NCI-H526 (cell line): ENCODE measurements at regions not wholly inside any gene's neighbourhood (a gene's known extent, or its start where the extent isn't known, plus 50 kb on each side); places are given as distances from the start of the nearest gene placed in this dataset.
A peak's percentile ranks its signal among the peaks of the same experiment; 100 is the strongest.

Source experiments
- DNase-seq, 2 experiments: peaks; one replicate each; lab custom pipeline; 2025; lab: John Stamatoyannopoulos, UW

- DNase-seq, result peak; percentile 46 to 72
These were observed 126.9 kb downstream of the MRM1 start for GRCh38 chr17:36728030-36728991.

- DNase-seq, result no peak
These were observed 128.9 kb downstream of the MRM1 start for GRCh38 chr17:36730095-36730808.

- peak in 1 of 2 experiments; percentile 41 for DNase-seq
These were observed 129.6 kb downstream of the MRM1 start for GRCh38 chr17:36730857-36731490.

- peak in 1 of 2 experiments; percentile 44 for DNase-seq
These were observed 130.4 kb downstream of the MRM1 start for GRCh38 chr17:36731811-36732210.

- no peak for DNase-seq
These were observed 131.0 kb downstream of the MRM1 start for GRCh38 chr17:36732351-36732750.

- no peak for DNase-seq
These were observed 135.1 kb downstream of the MRM1 start for GRCh38 chr17:36736201-36737156.

- no peak for DNase-seq
These were observed 137.8 kb downstream of the MRM1 start for GRCh38 chr17:36739208-36739607.

- no peak for DNase-seq
These were observed 138.8 kb downstream of the MRM1 start for GRCh38 chr17:36740157-36740556.

- no peak for DNase-seq
These were observed 139.9 kb downstream of the MRM1 start for GRCh38 chr17:36741019-36741902.

- no peak for DNase-seq
These were observed 141.1 kb downstream of the MRM1 start for GRCh38 chr17:36742267-36743000.

- DNase-seq, result peak; percentile 46 to 65
These were observed 141.7 kb downstream of the MRM1 start for GRCh38 chr17:36743130-36743529.

GRCh38 chr17:36746381-36747053 is 145.1 kb downstream of the MRM1 start:
- peak; percentile 50 to 54 for DNase-seq

- DNase-seq, result no peak
These were observed 146.5 kb downstream of the MRM1 start for GRCh38 chr17:36747861-36748260.

GRCh38 chr17:36748272-36748671 is 146.9 kb downstream of the MRM1 start:
- DNase-seq, result no peak

GRCh38 chr17:36749493-36749892 is 148.1 kb downstream of the MRM1 start:
- DNase-seq, result no peak

- DNase-seq, result no peak
These were observed 149.0 kb downstream of the MRM1 start for GRCh38 chr17:36750316-36750885.

GRCh38 chr17:36752096-36752888 is 150.9 kb downstream of the MRM1 start:
- DNase-seq, result no peak

GRCh38 chr17:36755586-36755985 is 154.2 kb downstream of the MRM1 start:
- DNase-seq, result peak; percentile 84 to 88
